ENCODE measurements at regions not wholly inside any gene's neighbourhood (a gene's known extent, or its start where the extent isn't known, plus 50 kb on each side); places are given as distances from the start of the nearest gene placed in this dataset.

DNA sequence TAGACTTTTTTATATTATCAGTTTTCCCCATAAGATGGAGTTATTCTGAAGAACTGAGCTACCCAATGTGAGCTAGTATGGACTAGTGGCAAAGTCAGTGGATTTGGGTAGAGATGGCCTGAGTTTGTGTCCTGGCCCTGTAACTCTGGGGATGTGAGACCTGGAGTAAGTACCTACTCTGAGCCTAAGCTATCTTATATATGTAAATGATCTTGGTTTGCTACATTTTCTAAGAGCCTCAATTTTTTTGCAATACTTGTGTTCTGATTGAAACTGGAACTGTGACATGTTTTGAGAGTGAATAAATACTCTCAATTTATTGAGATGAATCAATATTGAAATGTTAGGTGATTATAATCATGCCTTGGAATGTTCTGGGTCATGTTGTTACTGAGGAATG is 73.6 kb downstream of the ZNF621 start:
- TF ChIP-seq ZNF274 (IDR thresholded peaks at IDR 0.05; ENCODE audit: borderline replicate concordance, low read depth, low read length) (no peak), HOXB6 (CRISPR knock-in tag; IDR thresholded peaks at IDR 0.05; ENCODE audit: borderline replicate concordance) (no peak), ELK3 (CRISPR knock-in tag; IDR thresholded peaks at IDR 0.05) (no peak), SMC3 (conservative IDR thresholded peaks at IDR 0.05; ENCODE audit: insufficient read depth, low read depth, low read length) (no peak), TCF3 (CRISPR knock-in tag; IDR thresholded peaks at IDR 0.05) (no peak), SAP30 (IDR thresholded peaks at IDR 0.05; ENCODE audit: borderline replicate concordance, insufficient read depth, low read depth, low read length, poor library complexity, severe bottlenecking) (no peak), CTCF (IDR thresholded peaks at IDR 0.05 in 2 of 3, conservative IDR thresholded peaks at IDR 0.05 in 1 of 3; ENCODE audit: insufficient read depth in 2 of 3, low read depth in 1 of 3, low read length in 3 of 3) (no peak), ATF7 (IDR thresholded peaks at IDR 0.05) (no peak), TBL1XR1 (IDR thresholded peaks at IDR 0.05; ENCODE audit: low read length in 2 of 2) (no peak), ESRRB (CRISPR knock-in tag; IDR thresholded peaks at IDR 0.05; ENCODE audit: borderline replicate concordance) (no peak), POLR2A (conservative IDR thresholded peaks at IDR 0.05) (no peak)
- TF ChIP-seq, protein P1, sequence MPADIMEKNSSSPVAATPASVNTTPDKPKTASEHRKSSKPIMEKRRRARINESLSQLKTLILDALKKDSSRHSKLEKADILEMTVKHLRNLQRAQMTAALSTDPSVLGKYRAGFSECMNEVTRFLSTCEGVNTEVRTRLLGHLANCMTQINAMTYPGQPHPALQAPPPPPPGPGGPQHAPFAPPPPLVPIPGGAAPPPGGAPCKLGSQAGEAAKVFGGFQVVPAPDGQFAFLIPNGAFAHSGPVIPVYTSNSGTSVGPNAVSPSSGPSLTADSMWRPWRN (IDR thresholded peaks at IDR 0.05; ENCODE audit: low read depth): no peak
- TF ChIP-seq, protein P2, sequence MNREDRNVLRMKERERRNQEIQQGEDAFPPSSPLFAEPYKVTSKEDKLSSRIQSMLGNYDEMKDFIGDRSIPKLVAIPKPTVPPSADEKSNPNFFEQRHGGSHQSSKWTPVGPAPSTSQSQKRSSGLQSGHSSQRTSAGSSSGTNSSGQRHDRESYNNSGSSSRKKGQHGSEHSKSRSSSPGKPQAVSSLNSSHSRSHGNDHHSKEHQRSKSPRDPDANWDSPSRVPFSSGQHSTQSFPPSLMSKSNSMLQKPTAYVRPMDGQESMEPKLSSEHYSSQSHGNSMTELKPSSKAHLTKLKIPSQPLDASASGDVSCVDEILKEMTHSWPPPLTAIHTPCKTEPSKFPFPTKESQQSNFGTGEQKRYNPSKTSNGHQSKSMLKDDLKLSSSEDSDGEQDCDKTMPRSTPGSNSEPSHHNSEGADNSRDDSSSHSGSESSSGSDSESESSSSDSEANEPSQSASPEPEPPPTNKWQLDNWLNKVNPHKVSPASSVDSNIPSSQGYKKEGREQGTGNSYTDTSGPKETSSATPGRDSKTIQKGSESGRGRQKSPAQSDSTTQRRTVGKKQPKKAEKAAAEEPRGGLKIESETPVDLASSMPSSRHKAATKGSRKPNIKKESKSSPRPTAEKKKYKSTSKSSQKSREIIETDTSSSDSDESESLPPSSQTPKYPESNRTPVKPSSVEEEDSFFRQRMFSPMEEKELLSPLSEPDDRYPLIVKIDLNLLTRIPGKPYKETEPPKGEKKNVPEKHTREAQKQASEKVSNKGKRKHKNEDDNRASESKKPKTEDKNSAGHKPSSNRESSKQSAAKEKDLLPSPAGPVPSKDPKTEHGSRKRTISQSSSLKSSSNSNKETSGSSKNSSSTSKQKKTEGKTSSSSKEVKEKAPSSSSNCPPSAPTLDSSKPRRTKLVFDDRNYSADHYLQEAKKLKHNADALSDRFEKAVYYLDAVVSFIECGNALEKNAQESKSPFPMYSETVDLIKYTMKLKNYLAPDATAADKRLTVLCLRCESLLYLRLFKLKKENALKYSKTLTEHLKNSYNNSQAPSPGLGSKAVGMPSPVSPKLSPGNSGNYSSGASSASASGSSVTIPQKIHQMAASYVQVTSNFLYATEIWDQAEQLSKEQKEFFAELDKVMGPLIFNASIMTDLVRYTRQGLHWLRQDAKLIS (CRISPR knock-in tag; IDR thresholded peaks at IDR 0.05): no peak
